Fibroblast of lung (primary cell): ENCODE measurements at regions not wholly inside any gene's neighbourhood (a gene's known extent, or its start where the extent isn't known, plus 50 kb on each side); places are given as distances from the start of the nearest gene placed in this dataset.

Source experiments
- EZH2 ChIP-seq: IDR thresholded peaks from 2 replicates; pipeline ENCODE4 v1.5.1; 2012; ENCODE audit warnings: low read length, control low read depth, mild to moderate bottlenecking; ENCODE audit errors: missing control alignments
- TF ChIP-seq, protein P1 (sequence below), 2 donors: IDR thresholded peaks in 1 of 2; conservative IDR thresholded peaks in 1 of 2; 1 replicate in 1 of 2; 2 replicates in 1 of 2; pipeline ENCODE4 v1.5.1; 2011 to 2012; ENCODE audit warnings: low read length in 2 of 2, control low read depth in 1 of 2, inconsistent platforms in 1 of 2, low read depth in 1 of 2, mild to moderate bottlenecking in 1 of 2

DNA sequence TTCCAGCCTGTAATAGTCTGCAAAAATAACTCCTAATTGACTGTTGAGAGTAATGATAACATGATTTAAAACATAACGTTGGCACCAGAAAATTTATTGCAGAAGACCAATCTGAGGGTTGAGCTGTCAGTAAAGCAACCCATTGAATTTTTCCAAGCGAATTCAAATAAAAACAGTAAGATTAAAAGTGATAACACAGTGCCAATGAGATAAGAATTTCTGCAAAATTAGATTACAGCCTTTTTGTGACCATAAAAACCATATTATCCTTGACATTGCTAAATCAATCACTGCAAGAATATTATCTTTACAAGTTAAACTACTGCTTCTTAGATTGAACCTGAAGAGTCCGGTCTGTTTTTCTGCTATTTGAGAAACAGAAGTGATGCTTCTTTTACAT is 341.4 kb downstream of the CDH11 start:
- TF ChIP-seq EZH2: no peak
- TF ChIP-seq, protein P1, sequence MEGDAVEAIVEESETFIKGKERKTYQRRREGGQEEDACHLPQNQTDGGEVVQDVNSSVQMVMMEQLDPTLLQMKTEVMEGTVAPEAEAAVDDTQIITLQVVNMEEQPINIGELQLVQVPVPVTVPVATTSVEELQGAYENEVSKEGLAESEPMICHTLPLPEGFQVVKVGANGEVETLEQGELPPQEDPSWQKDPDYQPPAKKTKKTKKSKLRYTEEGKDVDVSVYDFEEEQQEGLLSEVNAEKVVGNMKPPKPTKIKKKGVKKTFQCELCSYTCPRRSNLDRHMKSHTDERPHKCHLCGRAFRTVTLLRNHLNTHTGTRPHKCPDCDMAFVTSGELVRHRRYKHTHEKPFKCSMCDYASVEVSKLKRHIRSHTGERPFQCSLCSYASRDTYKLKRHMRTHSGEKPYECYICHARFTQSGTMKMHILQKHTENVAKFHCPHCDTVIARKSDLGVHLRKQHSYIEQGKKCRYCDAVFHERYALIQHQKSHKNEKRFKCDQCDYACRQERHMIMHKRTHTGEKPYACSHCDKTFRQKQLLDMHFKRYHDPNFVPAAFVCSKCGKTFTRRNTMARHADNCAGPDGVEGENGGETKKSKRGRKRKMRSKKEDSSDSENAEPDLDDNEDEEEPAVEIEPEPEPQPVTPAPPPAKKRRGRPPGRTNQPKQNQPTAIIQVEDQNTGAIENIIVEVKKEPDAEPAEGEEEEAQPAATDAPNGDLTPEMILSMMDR (conservative IDR thresholded peaks at IDR 0.05 in 1 of 2, IDR thresholded peaks at IDR 0.05 in 1 of 2; ENCODE audit: low read depth in 1 of 2, low read length in 2 of 2): no peak
